NB4 (cell line): ENCODE measurements at regions not wholly inside any gene's neighbourhood (a gene's known extent, or its start where the extent isn't known, plus 50 kb on each side); places are given as distances from the start of the nearest gene placed in this dataset.

ENCODE experiments used
- POLR2A ChIP-seq: IDR thresholded peaks from 2 replicates; pipeline ENCODE4 v1.6.1; 2011; ENCODE audit warnings: mild to moderate bottlenecking; ENCODE audit not compliant: insufficient read length; ENCODE audit errors: extremely low read depth
- TF ChIP-seq, protein P1 (sequence below): IDR thresholded peaks from 2 replicates; pipeline ENCODE4 v1.6.1; 2011; ENCODE audit warnings: low read depth, low read length
- TF ChIP-seq, protein P2 (sequence below): IDR thresholded peaks from one replicate; pipeline ENCODE4 v1.5.1; 2012; ENCODE audit warnings: low read depth, low read length

DNA sequence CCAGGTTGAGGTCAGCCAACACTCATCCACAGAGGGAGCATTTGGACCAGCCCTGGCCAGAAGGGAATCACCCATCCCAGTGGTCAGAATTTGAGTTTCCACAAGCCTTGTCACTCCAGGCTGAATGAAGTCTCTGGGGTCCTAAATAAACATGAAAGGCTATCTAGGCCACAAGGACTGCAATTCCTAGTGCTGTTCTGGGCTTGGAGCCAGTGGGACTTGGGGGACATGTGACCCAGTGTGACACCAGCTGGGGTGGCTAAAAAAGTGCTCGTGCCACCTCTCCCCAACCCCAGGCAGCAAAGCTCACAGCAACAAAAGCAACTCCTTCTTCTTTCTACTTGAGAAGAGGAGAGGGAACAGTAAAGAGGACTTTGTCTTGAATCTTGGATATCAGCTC, 91.7 kb downstream of the MDH1 start:
- TF ChIP-seq, protein P1, sequence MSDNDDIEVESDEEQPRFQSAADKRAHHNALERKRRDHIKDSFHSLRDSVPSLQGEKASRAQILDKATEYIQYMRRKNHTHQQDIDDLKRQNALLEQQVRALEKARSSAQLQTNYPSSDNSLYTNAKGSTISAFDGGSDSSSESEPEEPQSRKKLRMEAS: no peak
- TF ChIP-seq, protein P2, sequence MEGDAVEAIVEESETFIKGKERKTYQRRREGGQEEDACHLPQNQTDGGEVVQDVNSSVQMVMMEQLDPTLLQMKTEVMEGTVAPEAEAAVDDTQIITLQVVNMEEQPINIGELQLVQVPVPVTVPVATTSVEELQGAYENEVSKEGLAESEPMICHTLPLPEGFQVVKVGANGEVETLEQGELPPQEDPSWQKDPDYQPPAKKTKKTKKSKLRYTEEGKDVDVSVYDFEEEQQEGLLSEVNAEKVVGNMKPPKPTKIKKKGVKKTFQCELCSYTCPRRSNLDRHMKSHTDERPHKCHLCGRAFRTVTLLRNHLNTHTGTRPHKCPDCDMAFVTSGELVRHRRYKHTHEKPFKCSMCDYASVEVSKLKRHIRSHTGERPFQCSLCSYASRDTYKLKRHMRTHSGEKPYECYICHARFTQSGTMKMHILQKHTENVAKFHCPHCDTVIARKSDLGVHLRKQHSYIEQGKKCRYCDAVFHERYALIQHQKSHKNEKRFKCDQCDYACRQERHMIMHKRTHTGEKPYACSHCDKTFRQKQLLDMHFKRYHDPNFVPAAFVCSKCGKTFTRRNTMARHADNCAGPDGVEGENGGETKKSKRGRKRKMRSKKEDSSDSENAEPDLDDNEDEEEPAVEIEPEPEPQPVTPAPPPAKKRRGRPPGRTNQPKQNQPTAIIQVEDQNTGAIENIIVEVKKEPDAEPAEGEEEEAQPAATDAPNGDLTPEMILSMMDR: no peak
- TF ChIP-seq POLR2A: no peak
